Mesendoderm (in vitro differentiated cells): ENCODE measurements at regions not wholly inside any gene's neighbourhood (a gene's known extent, or its start where the extent isn't known, plus 50 kb on each side); places are given as distances from the start of the nearest gene placed in this dataset.

Experiments
- DNase-seq: peaks from one replicate; pipeline ENCODE4 v3.0.0; 2013
- H2AK5ac ChIP-seq: 2 replicates; pipeline ENCODE4 v1.6.1; 2013; ENCODE audit warnings: low read length, inconsistent platforms
- H2BK120ac ChIP-seq: 2 replicates; pipeline ENCODE4 v1.6.1; 2013; ENCODE audit warnings: low read depth, mild to moderate bottlenecking, low read length, moderate library complexity, mixed read lengths
- H2BK15ac ChIP-seq: replicated peaks from 2 replicates; pipeline ENCODE4 v1.6.1; 2013; ENCODE audit warnings: low read depth, mild to moderate bottlenecking, moderate library complexity
- H2BK5ac ChIP-seq: 2 replicates; pipeline ENCODE4 v1.6.1; 2013; ENCODE audit warnings: low read length, inconsistent platforms
- H3K18ac ChIP-seq: 2 replicates; pipeline ENCODE4 v1.6.1; 2013; ENCODE audit warnings: mild to moderate bottlenecking, low read length, mixed read lengths
- H3K23ac ChIP-seq: one replicate; pipeline ENCODE4 v1.6.1; 2013; ENCODE audit warnings: low read length
- H3K27ac ChIP-seq: 2 replicates; pipeline ENCODE4 v1.5.1; 2013; ENCODE audit warnings: low read depth, mild to moderate bottlenecking, inconsistent platforms, low read length, moderate library complexity
- H3K27me3 ChIP-seq: 2 replicates; pipeline ENCODE4 v1.6.1; 2013; ENCODE audit warnings: low read length, control low read depth, mild to moderate bottlenecking, inconsistent platforms; ENCODE audit not compliant: insufficient read depth, poor library complexity
- H3K36me3 ChIP-seq: 2 replicates; pipeline ENCODE4 v1.6.1; 2013; ENCODE audit warnings: low read length, inconsistent platforms; ENCODE audit not compliant: control insufficient read depth, insufficient read depth
- H3K4ac ChIP-seq: one replicate; pipeline ENCODE4 v1.6.1; 2013; ENCODE audit warnings: low read depth, mild to moderate bottlenecking, low read length, moderate library complexity
- H3K4me1 ChIP-seq: 2 replicates; pipeline ENCODE4 v1.6.1; 2013; ENCODE audit warnings: low read depth, low read length, inconsistent platforms; ENCODE audit not compliant: control insufficient read depth
- H3K4me2 ChIP-seq: 2 replicates; pipeline ENCODE4 v1.6.1; 2013; ENCODE audit warnings: low read length
- H3K4me3 ChIP-seq: 2 replicates; pipeline ENCODE4 v1.5.1; 2013; ENCODE audit warnings: mild to moderate bottlenecking, low read length
- H3K56ac ChIP-seq: one replicate; pipeline ENCODE4 v1.6.1; 2013; ENCODE audit warnings: low read length
- H3K79me1 ChIP-seq: 2 replicates; pipeline ENCODE4 v1.6.1; 2013; ENCODE audit warnings: low read length, inconsistent platforms
- H3K79me2 ChIP-seq: 2 replicates; pipeline ENCODE4 v1.6.1; 2013; ENCODE audit warnings: mild to moderate bottlenecking, low read length; ENCODE audit not compliant: control insufficient read depth, insufficient read depth
- H3K9ac ChIP-seq: 2 replicates; pipeline ENCODE4 v1.6.1; 2013; ENCODE audit warnings: low read length, inconsistent platforms
- H4K5ac ChIP-seq: one replicate; pipeline ENCODE4 v1.6.1; 2013; ENCODE audit warnings: low read length
- H4K8ac ChIP-seq: one replicate; pipeline ENCODE4 v1.6.1; 2013; ENCODE audit warnings: low read depth, mild to moderate bottlenecking, control low read depth, low read length, moderate library complexity
- WGBS: extraction: QIAGEN DNeasy Blood & Tissue Kit; methylation state at CpG from one replicate; pipeline ENCODE4 v1.1.7; 2013; ENCODE audit warnings: low lambda C conversion rate, missing lambda C conversion rate; ENCODE audit not compliant: insufficient coverage; ENCODE audit errors: extremely low coverage; 5-methylcytosine and 5-hydroxymethylcytosine counted together

GRCh38 chr3:81022339-81022738 lies 739.1 kb downstream of the GBE1 start:
- Histone ChIP-seq H4K5ac (no peak overlapping the region), H3K4ac (no peak overlapping the region), H3K4me1 (no peaks in the 10 kb centered on the region), H3K9ac (no peak overlapping the region), H3K79me2 (no peaks in the 10 kb centered on the region), H3K23ac (no peak overlapping the region), H4K8ac (no peak overlapping the region), H2AK5ac (no peak overlapping the region), H3K18ac (no peak overlapping the region), H2BK15ac (no peak overlapping the region), H3K4me3 (no peak overlapping the region), H3K27ac (no peak overlapping the region), H3K4me2 (no peak overlapping the region), H3K36me3 (no peaks in the 10 kb centered on the region), H2BK120ac (no peak overlapping the region), H3K79me1 (no peaks in the 10 kb centered on the region), H2BK5ac (no peak overlapping the region), H3K27me3 (no peaks in the 10 kb centered on the region), H3K56ac (no peak overlapping the region)
- no CpG with 5 or more reads among the region's 3 CpGs for WGBS
- DNase-seq: no peak

- no peak overlapping the region for H3K18ac ChIP-seq
- H3K4me1 ChIP-seq: no peaks in the 10 kb centered on the region
- no CpG with 5 or more reads among the region's 2 CpGs for WGBS
- no peak overlapping the region for H3K9ac ChIP-seq
- DNase-seq: no peak
- H3K4me3 ChIP-seq: no peak overlapping the region
- H3K4ac ChIP-seq: no peak overlapping the region
- no peak overlapping the region for H4K5ac ChIP-seq
- no peak overlapping the region for H4K8ac ChIP-seq
- H3K27ac ChIP-seq: no peak overlapping the region
- H3K79me2 ChIP-seq: no peaks in the 10 kb centered on the region
- no peaks in the 10 kb centered on the region for H3K79me1 ChIP-seq
- H3K36me3 ChIP-seq: no peaks in the 10 kb centered on the region
- H2AK5ac ChIP-seq: no peak overlapping the region
- H2BK5ac ChIP-seq: no peak overlapping the region
- H2BK15ac ChIP-seq: no peak overlapping the region
- no peak overlapping the region for H3K23ac ChIP-seq
- no peak overlapping the region for H3K56ac ChIP-seq
- no peaks in the 10 kb centered on the region for H3K27me3 ChIP-seq
- H2BK120ac ChIP-seq: no peak overlapping the region
- no peak overlapping the region for H3K4me2 ChIP-seq
Measured at GRCh38 chr3:81013360-81013759, 748.1 kb downstream of the GBE1 start.

GRCh38 chr3:81005992-81006391 lies 755.5 kb downstream of the GBE1 start:
- Histone ChIP-seq H4K8ac (no peak overlapping the region), H2BK5ac (no peak overlapping the region), H4K5ac (no peak overlapping the region), H3K9ac (no peak overlapping the region), H3K4ac (no peak overlapping the region), H3K79me1 (no peaks in the 10 kb centered on the region), H2AK5ac (no peak overlapping the region), H3K18ac (no peak overlapping the region), H3K4me3 (no peak overlapping the region), H2BK120ac (no peak overlapping the region), H3K36me3 (no peaks in the 10 kb centered on the region), H3K4me2 (no peak overlapping the region), H3K27ac (no peak overlapping the region), H3K56ac (no peak overlapping the region), H3K79me2 (no peaks in the 10 kb centered on the region), H3K23ac (no peak overlapping the region), H3K27me3 (no peaks in the 10 kb centered on the region), H3K4me1 (no peaks in the 10 kb centered on the region), H2BK15ac (no peak overlapping the region)
- peak; percentile 24 for DNase-seq

- no peak overlapping the region for H3K4ac ChIP-seq
- no peak overlapping the region for H3K9ac ChIP-seq
- H3K18ac ChIP-seq: no peak overlapping the region
- no peak overlapping the region for H2AK5ac ChIP-seq
- H3K4me3 ChIP-seq: no peak overlapping the region
- WGBS: no CpG with 5 or more reads among the region's 4 CpGs
- H3K79me1 ChIP-seq: no peaks in the 10 kb centered on the region
- no peak overlapping the region for H2BK15ac ChIP-seq
- no peak overlapping the region for H2BK5ac ChIP-seq
- no peaks in the 10 kb centered on the region for H3K36me3 ChIP-seq
- no peaks in the 10 kb centered on the region for H3K79me2 ChIP-seq
- H3K27me3 ChIP-seq: no peaks in the 10 kb centered on the region
- H2BK120ac ChIP-seq: no peak overlapping the region
- H4K8ac ChIP-seq: no peak overlapping the region
- no peak overlapping the region for H3K56ac ChIP-seq
- DNase-seq: no peak
- H3K4me2 ChIP-seq: no peak overlapping the region
- H3K23ac ChIP-seq: no peak overlapping the region
- no peak overlapping the region for H3K27ac ChIP-seq
- H3K4me1 ChIP-seq: no peaks in the 10 kb centered on the region
- no peak overlapping the region for H4K5ac ChIP-seq
Measured at GRCh38 chr3:81003817-81004216, 757.6 kb downstream of the GBE1 start.

GRCh38 chr3:81003008-81003645 lies 758.3 kb downstream of the GBE1 start:
- Histone ChIP-seq H3K4me2 (no peak overlapping the region), H3K4ac (no peak overlapping the region), H3K56ac (no peak overlapping the region), H2BK5ac (no peak overlapping the region), H3K79me2 (no peaks in the 10 kb centered on the region), H2BK15ac (no peak overlapping the region), H2BK120ac (no peak overlapping the region), H3K9ac (no peak overlapping the region), H4K8ac (no peak overlapping the region), H3K27me3 (no peaks in the 10 kb centered on the region), H3K79me1 (no peaks in the 10 kb centered on the region), H3K36me3 (no peaks in the 10 kb centered on the region), H3K4me1 (no peaks in the 10 kb centered on the region), H3K18ac (no peak overlapping the region), H3K27ac (no peak overlapping the region), H2AK5ac (no peak overlapping the region), H3K4me3 (no peak overlapping the region), H4K5ac (no peak overlapping the region), H3K23ac (no peak overlapping the region)
- no peak for DNase-seq
- no CpG with 5 or more reads among the region's 1 CpG for WGBS

GRCh38 chr3:80999481-80999880 lies 762.0 kb downstream of the GBE1 start:
- H3K18ac ChIP-seq: no peak overlapping the region
- no CpG with 5 or more reads among the region's 1 CpG for WGBS

More at GRCh38 chr3:80999481-80999880, 762.0 kb downstream of the GBE1 start:
- Histone ChIP-seq H2BK120ac (no peak overlapping the region), H3K36me3 (no peaks in the 10 kb centered on the region), H3K4me2 (no peak overlapping the region), H3K4ac (no peak overlapping the region), H2BK15ac (no peak overlapping the region), H3K27me3 (no peaks in the 10 kb centered on the region), H4K8ac (no peak overlapping the region), H2AK5ac (no peak overlapping the region), H3K79me1 (no peaks in the 10 kb centered on the region), H3K9ac (no peak overlapping the region), H3K23ac (no peak overlapping the region), H4K5ac (no peak overlapping the region), H2BK5ac (no peak overlapping the region), H3K27ac (no peak overlapping the region), H3K79me2 (no peaks in the 10 kb centered on the region), H3K4me3 (no peak overlapping the region), H3K56ac (no peak overlapping the region), H3K4me1 (no peaks in the 10 kb centered on the region)
- DNase-seq: no peak
